SU-DHL-6 (cell line): ENCODE measurements at regions not wholly inside any gene's neighbourhood (a gene's known extent, or its start where the extent isn't known, plus 50 kb on each side); places are given as distances from the start of the nearest gene placed in this dataset.

Source experiments
- CTCF ChIP-seq: fragments of 200-600 bp; sonication (generic); IDR thresholded peaks from one replicate; pipeline ENCODE4 v1.5.1; 2017; ENCODE audit warnings: antibody characterized with exemption, mild to moderate bottlenecking, low read length, moderate library complexity; ENCODE audit not compliant: insufficient read depth, poor library complexity, severe bottlenecking
- EZH2phosphoT487 ChIP-seq: fragments of 200-600 bp; sonication (generic), shearing (Covaris generic); conservative IDR thresholded peaks from 2 replicates; pipeline ENCODE4 v1.6.1; 2018; ENCODE audit warnings: mild to moderate bottlenecking, antibody characterized with exemption, low read length, moderate library complexity, mixed read lengths

GRCh38 chr2:37809525-37809924, 115.6 kb upstream of the RMDN2 start:
- TF ChIP-seq CTCF (no peak), EZH2phosphoT487 (no peak)
